ENCODE measurements at regions not wholly inside any gene's neighbourhood (a gene's known extent, or its start where the extent isn't known, plus 50 kb on each side); places are given as distances from the start of the nearest gene placed in this dataset.
"Not testable (repeated sequence)": the region's sequence is repeated elsewhere in the genome, so short reads cannot be mapped to it uniquely, and the experiment has no call there.

DNA sequence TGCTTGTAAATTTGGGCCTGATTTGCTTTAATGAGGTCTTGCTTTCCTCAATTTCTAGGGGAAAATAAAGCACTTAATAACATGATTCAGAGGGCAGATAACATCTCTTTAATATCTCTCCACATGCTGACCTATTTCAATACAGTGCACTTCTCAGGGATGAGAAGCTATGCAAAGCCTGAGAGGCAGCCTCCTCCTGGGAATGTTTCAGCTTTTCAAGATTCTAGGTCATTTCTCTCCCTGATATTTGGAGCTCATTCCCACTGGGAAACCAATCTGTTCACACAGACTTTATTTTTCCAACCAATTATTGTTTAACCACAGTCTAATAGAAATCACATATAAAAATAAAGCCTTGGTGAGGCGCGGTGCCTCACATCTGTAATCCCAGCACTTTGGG lies 67.0 kb upstream of the LSAMP start:
- H3K27ac Mint-ChIP-seq, result no peak overlapping the region
- no peak overlapping the region for H3K27ac ChIP-seq
- H3K36me3 Mint-ChIP-seq, result no peaks in the 10 kb centered on the region
- H3K79me2 ChIP-seq (ENCODE audit: low read depth), result no peaks in the 10 kb centered on the region
- no peak for TF ChIP-seq EZH2phosphoT487 (IDR thresholded peaks at IDR 0.05)
- no peaks in the 10 kb centered on the region for H3K9me3 ChIP-seq (ENCODE audit: low read depth)
- DNase-seq (ENCODE audit: low spot score), result no peak
- no peak overlapping the region for H3K4me3 ChIP-seq
- no peak overlapping the region for H2AFZ ChIP-seq (replicated peaks)
- no peaks in the 10 kb centered on the region for H3K27me3 ChIP-seq
- H3K4me2 ChIP-seq, result no peak overlapping the region
- H3K9ac ChIP-seq, result no peak overlapping the region
- no peaks in the 10 kb centered on the region for H4K20me1 ChIP-seq (ENCODE audit: low read depth)
- no peaks in the 10 kb centered on the region for H3K27me3 Mint-ChIP-seq (ENCODE audit: insufficient read depth, low read depth)
- no peaks in the 10 kb centered on the region for H3K4me1 ChIP-seq
- no peak overlapping the region for H3K4me3 Mint-ChIP-seq
- H3K36me3 ChIP-seq, result no peaks in the 10 kb centered on the region
- H3K9me3 Mint-ChIP-seq, result no peaks in the 10 kb centered on the region
- no peaks in the 10 kb centered on the region for H3K4me1 Mint-ChIP-seq
- no peaks in the 10 kb centered on the region for H3F3A ChIP-seq (ENCODE audit: low read depth)

DNA sequence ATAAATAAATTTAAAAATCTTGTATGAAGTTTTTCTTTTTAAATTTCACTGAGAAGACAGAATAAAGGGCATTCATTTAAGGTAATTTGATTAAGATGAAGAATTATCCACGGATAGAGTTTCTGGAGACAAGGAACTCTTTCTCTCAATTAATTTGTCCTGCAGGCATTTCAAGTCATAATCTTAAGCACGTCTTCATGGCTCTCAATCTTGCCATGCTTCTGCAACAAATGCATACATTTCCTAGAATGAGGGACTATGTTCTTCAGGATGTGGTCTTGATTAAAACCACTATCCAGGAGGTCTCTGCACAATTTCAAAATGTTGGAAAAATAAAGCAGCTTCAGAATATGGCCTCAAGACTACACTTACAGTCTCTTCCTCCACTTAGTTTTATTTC lies 67.6 kb upstream of the LSAMP start:
- no peak overlapping the region for H3K4me2 ChIP-seq
- no peaks in the 10 kb centered on the region for H3K9me3 ChIP-seq (ENCODE audit: low read depth)
- no peak overlapping the region for H3K4me3 ChIP-seq
- no peak overlapping the region for H3K27ac ChIP-seq
- H2AFZ ChIP-seq (replicated peaks), result no peak overlapping the region
- Mint-ChIP-seq H3K27me3 (ENCODE audit: insufficient read depth, low read depth) (peaks cover under 1% of the 10 kb centered on the region), H3K9me3 (no peaks in the 10 kb centered on the region), H3K27ac (no peak overlapping the region), H3K4me3 (no peak overlapping the region), H3K36me3 (no peaks in the 10 kb centered on the region), H3K4me1 (no peaks in the 10 kb centered on the region)
- H4K20me1 ChIP-seq (ENCODE audit: low read depth), result no peaks in the 10 kb centered on the region
- no peaks in the 10 kb centered on the region for H3K36me3 ChIP-seq
- no peak for TF ChIP-seq EZH2 (IDR thresholded peaks at IDR 0.05)
- no peak for TF ChIP-seq EZH2phosphoT487 (IDR thresholded peaks at IDR 0.05)
- DNase-seq (ENCODE audit: low spot score), result no peak
- no peaks in the 10 kb centered on the region for H3K4me1 ChIP-seq
- no peaks in the 10 kb centered on the region for H3K79me2 ChIP-seq (ENCODE audit: low read depth)
- no peaks in the 10 kb centered on the region for H3K27me3 ChIP-seq
- no peaks in the 10 kb centered on the region for H3F3A ChIP-seq (ENCODE audit: low read depth)
- no peak overlapping the region for H3K9ac ChIP-seq

DNA sequence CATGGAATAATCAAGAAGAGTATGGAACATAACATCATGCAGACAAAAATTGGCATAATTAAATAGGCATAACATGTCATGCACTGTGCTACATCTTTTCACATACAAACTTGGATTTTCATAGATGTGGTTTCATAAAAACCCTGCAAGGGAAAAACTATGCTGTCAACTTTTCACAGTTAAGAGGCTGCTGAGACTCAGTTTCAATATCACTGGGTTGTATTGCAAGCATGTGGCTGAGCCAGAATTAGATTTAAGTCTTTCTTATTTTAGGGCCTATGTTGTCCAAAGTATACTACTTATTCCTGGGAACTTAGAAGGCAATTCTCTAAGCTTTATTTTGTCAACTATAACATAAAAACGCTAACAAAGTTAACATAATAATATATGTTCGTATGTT lies 70.7 kb upstream of the LSAMP start:
- no peaks in the 10 kb centered on the region for H3F3A ChIP-seq (ENCODE audit: low read depth)
- no peaks in the 10 kb centered on the region for H3K27me3 ChIP-seq
- no peaks in the 10 kb centered on the region for H3K4me1 Mint-ChIP-seq
- H3K4me1 ChIP-seq, result no peaks in the 10 kb centered on the region
- H3K9ac ChIP-seq, result no peak overlapping the region
- H4K20me1 ChIP-seq (ENCODE audit: low read depth), result no peaks in the 10 kb centered on the region
- no peaks in the 10 kb centered on the region for H3K9me3 Mint-ChIP-seq
- H3K4me3 Mint-ChIP-seq, result no peak overlapping the region
- H3K79me2 ChIP-seq (ENCODE audit: low read depth), result no peaks in the 10 kb centered on the region
- no peaks in the 10 kb centered on the region for H3K36me3 Mint-ChIP-seq
- no peak for DNase-seq (ENCODE audit: low spot score)
- TF ChIP-seq, protein P1, sequence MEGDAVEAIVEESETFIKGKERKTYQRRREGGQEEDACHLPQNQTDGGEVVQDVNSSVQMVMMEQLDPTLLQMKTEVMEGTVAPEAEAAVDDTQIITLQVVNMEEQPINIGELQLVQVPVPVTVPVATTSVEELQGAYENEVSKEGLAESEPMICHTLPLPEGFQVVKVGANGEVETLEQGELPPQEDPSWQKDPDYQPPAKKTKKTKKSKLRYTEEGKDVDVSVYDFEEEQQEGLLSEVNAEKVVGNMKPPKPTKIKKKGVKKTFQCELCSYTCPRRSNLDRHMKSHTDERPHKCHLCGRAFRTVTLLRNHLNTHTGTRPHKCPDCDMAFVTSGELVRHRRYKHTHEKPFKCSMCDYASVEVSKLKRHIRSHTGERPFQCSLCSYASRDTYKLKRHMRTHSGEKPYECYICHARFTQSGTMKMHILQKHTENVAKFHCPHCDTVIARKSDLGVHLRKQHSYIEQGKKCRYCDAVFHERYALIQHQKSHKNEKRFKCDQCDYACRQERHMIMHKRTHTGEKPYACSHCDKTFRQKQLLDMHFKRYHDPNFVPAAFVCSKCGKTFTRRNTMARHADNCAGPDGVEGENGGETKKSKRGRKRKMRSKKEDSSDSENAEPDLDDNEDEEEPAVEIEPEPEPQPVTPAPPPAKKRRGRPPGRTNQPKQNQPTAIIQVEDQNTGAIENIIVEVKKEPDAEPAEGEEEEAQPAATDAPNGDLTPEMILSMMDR (IDR thresholded peaks at IDR 0.05), result no peak
- TF ChIP-seq EZH2phosphoT487 (IDR thresholded peaks at IDR 0.05), result no peak
- TF ChIP-seq EZH2 (IDR thresholded peaks at IDR 0.05), result no peak
- H2AFZ ChIP-seq (replicated peaks), result no peak overlapping the region
- no peak overlapping the region for H3K27ac ChIP-seq
- no peaks in the 10 kb centered on the region for H3K9me3 ChIP-seq (ENCODE audit: low read depth)
- no peak overlapping the region for H3K4me2 ChIP-seq
- H3K27ac Mint-ChIP-seq, result no peak overlapping the region
- H3K27me3 Mint-ChIP-seq (ENCODE audit: insufficient read depth, low read depth), result peaks cover 2% of the 10 kb centered on the region
- H3K36me3 ChIP-seq, result no peaks in the 10 kb centered on the region
- no peak overlapping the region for H3K4me3 ChIP-seq

DNA sequence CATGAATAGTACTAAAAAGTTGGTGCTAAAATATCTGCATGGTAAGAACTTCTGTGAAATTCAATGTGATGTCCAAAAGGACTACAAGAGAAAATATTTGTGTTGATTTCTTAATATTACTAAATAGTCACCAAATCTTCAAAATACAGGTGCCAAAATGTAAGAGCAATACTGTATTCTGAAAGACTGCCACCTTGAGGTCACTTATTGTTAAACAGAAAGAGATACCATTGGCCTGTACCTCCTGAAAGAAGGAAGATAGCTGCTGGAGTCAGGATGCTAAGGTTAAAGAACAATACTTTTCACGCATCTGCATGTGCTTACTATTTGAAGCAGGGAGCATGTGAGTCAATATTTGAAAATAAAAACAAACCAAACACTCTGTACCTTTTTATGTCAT lies 72.0 kb upstream of the LSAMP start:
- H3F3A ChIP-seq (ENCODE audit: low read depth), result no peaks in the 10 kb centered on the region
- H3K9ac ChIP-seq, result no peak overlapping the region
- Mint-ChIP-seq H3K4me3 (no peak overlapping the region), H3K27ac (no peak overlapping the region), H3K27me3 (ENCODE audit: insufficient read depth, low read depth) (peaks cover 4% of the 10 kb centered on the region), H3K9me3 (no peaks in the 10 kb centered on the region), H3K36me3 (no peaks in the 10 kb centered on the region), H3K4me1 (no peaks in the 10 kb centered on the region)
- H3K27ac ChIP-seq, result no peak overlapping the region
- TF ChIP-seq, protein P1 (IDR thresholded peaks at IDR 0.05), result peak; percentile 63
- no peak for TF ChIP-seq EZH2phosphoT487 (IDR thresholded peaks at IDR 0.05)
- no peak for TF ChIP-seq EZH2 (IDR thresholded peaks at IDR 0.05)
- no peaks in the 10 kb centered on the region for H3K36me3 ChIP-seq
- H3K79me2 ChIP-seq (ENCODE audit: low read depth), result no peaks in the 10 kb centered on the region
- no peak overlapping the region for H3K4me3 ChIP-seq
- H3K4me2 ChIP-seq, result no peak overlapping the region
- no peaks in the 10 kb centered on the region for H3K9me3 ChIP-seq (ENCODE audit: low read depth)
- no peaks in the 10 kb centered on the region for H4K20me1 ChIP-seq (ENCODE audit: low read depth)
- peak; percentile 39 for DNase-seq (ENCODE audit: low spot score)
- H3K27me3 ChIP-seq, result no peaks in the 10 kb centered on the region
- H3K4me1 ChIP-seq, result no peaks in the 10 kb centered on the region
- no peak overlapping the region for H2AFZ ChIP-seq (replicated peaks)

DNA sequence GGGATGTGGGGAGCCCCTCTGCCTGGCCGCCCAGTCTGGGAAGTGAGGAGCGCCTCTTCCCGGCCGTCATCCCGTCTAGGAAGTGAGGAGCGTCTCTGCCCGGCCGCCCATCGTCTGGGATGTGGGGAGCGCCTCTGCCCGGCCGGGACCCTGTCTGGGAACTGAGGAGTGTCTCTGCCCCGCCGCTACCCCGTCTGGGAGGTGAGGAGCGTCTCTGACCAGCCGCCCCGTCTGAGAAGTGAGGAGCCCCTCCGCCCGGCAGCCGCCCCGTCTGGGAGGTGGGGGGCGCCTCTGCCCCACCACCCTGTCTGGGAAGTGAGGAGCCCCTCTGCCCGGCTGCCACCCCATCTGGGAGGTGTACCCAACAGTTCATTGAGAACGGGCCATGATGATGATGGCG lies 73.8 kb upstream of the LSAMP start:
- not testable (repeated sequence) for H3K27ac ChIP-seq; H3K36me3 ChIP-seq; H3K9me3 Mint-ChIP-seq; H3K4me1 Mint-ChIP-seq; H3K4me2 ChIP-seq; DNase-seq (ENCODE audit: low spot score); H3K4me1 ChIP-seq; H3K9ac ChIP-seq; H2AFZ ChIP-seq (replicated peaks); H3K79me2 ChIP-seq (ENCODE audit: low read depth); H3K27me3 ChIP-seq; H3K27ac Mint-ChIP-seq; H3K4me3 ChIP-seq; H4K20me1 ChIP-seq (ENCODE audit: low read depth); H3K4me3 Mint-ChIP-seq; H3K27me3 Mint-ChIP-seq (ENCODE audit: insufficient read depth, low read depth); H3F3A ChIP-seq (ENCODE audit: low read depth); H3K36me3 Mint-ChIP-seq; H3K9me3 ChIP-seq (ENCODE audit: low read depth)

DNA sequence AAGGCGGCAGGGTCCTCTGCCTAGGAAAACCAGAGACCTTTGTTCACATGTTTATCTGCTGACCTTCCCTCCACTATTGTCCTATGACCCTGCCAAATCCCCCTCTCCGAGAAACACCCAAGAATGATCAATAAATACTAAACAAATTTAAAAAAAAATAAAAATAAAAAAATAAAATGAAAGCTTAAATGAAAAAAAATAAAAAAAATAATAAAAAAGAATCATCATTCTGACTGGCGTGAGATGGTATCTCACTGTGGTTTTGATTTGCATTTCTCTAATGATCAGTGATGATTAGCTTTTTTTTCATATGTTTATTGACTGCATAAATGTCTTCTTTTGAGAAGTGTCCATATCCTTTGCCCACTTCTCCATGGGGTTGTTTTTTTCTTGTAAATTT lies 74.5 kb upstream of the LSAMP start:
- not testable (repeated sequence) for H3K4me3 ChIP-seq; H3K27me3 ChIP-seq; H3K27ac Mint-ChIP-seq; H3K9ac ChIP-seq; H2AFZ ChIP-seq (replicated peaks); H4K20me1 ChIP-seq (ENCODE audit: low read depth); H3K27me3 Mint-ChIP-seq (ENCODE audit: insufficient read depth, low read depth); H3K79me2 ChIP-seq (ENCODE audit: low read depth); H3K9me3 ChIP-seq (ENCODE audit: low read depth); H3K36me3 Mint-ChIP-seq; H3K27ac ChIP-seq; H3K4me2 ChIP-seq; H3K36me3 ChIP-seq; H3F3A ChIP-seq (ENCODE audit: low read depth); H3K4me1 ChIP-seq; H3K4me1 Mint-ChIP-seq; H3K9me3 Mint-ChIP-seq; DNase-seq (ENCODE audit: low spot score); H3K4me3 Mint-ChIP-seq
